KBM-7 (cell line): ENCODE measurements at regions not wholly inside any gene's neighbourhood (a gene's known extent, or its start where the extent isn't known, plus 50 kb on each side); places are given as distances from the start of the nearest gene placed in this dataset.

Experiments
- DNase-seq: peaks from one replicate; pipeline ENCODE4 v3.0.0-alpha.2; 2015
- in situ Hi-C: fragments of 300-500 bp; cut with MboI; formaldehyde crosslinking; loops from 2 replicates; pipeline ENCODE4 v1.14.3; 2020; ENCODE audit warnings: low sequenced_read_pairs, low pct_unique_long_range_greater_than_20kb, mixed read lengths

DNA sequence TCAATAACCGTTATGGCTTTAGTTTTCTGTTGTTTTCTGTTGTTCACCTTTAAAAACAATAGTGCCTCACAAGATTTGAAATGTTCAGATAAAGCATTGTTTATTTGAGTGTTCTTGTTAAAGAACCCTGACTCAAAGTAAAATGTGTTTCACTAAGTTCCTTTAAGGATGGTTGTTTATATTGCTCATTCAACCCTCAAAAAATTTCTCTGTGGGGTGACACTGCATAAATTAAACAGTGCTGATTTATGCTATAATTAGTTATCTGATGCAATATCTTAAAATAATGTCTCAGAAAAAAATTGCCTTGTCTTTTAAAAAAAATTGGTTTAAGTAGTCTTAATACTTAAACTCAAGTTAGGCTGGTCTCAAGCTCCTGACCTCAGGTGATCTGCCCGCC, 775.1 kb downstream of the FLRT2 start:
- no peak for DNase-seq
- in situ Hi-C loops, result no loop called here

GRCh38 chr14:86299994-86300393, 770.0 kb downstream of the FLRT2 start:
- in situ Hi-C loops, result no loop called here
- DNase-seq, result no peak

DNA sequence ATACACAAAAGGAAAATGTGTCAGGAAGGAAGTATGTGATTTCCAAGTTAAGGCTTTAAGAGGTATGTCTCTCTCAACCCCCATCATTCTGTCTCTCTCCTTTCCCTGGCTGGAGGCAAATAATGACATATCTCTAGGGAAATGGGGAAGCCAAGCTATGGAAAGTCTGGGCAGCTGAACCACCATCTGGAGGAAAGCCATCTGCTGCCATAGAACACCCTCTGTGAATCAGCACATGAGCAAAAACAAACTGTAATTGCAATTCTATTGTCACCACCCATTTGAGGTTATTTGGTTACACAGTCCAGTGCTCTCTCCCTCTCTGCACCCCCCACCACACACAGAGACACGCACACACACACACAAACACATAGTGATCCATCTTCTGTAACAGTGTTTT, 766.2 kb downstream of the FLRT2 start:
- in situ Hi-C loops, result no loop called here
- DNase-seq, result no peak

DNA sequence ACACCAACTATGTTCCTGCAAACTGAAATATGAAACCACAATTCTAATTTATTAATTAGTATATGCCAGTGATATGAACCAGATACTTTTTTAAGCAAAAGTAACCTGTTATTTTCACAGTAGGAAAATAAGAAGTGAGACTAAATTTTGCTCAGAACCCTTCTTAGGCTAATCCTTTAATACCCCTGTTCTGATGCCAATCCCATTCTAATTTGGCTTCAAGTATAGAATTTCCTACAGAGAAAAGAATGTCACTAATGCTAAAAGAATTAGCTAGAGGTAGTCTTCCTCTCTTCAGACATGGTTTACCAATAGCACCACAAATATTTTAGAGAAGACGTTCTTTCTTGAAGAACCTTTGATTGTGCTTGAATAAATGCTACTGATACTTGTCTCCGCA, 758.4 kb downstream of the FLRT2 start:
- in situ Hi-C loops, result no loop called here
- no peak for DNase-seq

DNA sequence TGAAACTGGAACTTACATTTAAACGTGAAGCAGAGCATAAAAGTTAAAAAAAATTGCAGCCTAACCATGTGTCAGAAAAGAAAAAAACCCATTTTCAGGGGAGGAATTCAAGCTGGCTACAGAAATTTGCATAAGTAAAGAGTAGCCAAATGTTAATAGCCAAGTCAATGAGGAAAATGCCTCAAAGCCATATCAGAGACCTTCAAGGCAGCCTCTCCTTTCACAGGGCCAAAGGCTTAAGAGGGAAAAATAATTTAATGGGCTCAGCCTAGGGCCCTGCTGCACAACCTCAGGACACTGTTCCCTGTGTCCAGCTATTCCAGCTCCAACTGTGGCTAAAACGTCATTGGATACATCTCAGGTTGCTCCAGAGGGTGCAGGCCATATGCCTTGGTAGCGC, 749.5 kb downstream of the FLRT2 start:
- no peak for DNase-seq
- in situ Hi-C loops, result no loop called here

- in situ Hi-C loops, result no loop called here
- no peak for DNase-seq
Measured at GRCh38 chr14:86257973-86258372, 728.0 kb downstream of the FLRT2 start.

DNA sequence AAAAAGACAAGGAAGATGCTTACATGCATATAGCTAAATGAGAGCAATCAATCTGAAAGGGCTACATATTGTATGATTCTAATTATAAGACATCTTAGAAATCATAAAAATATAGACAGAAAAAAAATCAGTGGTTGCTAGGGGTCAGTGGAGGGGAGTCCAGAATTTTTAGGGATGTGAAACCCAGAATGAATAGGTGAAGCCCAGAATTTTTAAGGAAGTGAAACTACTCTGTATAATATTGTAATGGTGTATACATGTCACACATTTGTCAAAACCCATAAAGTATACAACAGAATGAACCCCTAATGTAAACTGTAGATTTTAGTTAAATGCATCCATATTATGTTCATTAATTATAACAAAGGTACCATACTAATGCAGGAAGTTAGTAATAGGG, 713.2 kb downstream of the FLRT2 start:
- no peak for DNase-seq
- in situ Hi-C loops, result no loop called here

- in situ Hi-C loops, result no loop called here
- no peak for DNase-seq
Measured at GRCh38 chr14:86237733-86238132, 707.8 kb downstream of the FLRT2 start.

DNA sequence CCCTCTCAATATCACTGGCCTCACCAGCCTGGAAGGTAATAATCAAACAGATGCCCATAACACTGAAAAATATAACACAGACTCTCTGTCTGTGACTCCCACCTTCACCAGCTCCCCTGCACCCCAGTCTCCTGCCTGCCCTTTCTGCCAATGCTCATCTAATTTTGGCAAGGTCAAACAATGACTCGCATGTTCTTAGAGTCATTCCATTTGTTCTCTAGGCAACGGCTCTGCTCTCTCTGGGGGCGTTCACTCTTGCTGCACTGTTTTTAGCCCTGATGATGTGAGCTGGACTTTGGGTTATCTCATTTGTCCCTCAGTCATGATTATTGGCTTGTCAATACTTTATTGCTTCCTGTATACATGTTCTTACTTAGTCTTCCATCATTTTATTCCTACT, 691.8 kb downstream of the FLRT2 start:
- no peak for DNase-seq
- in situ Hi-C loops, result no loop called here

DNA sequence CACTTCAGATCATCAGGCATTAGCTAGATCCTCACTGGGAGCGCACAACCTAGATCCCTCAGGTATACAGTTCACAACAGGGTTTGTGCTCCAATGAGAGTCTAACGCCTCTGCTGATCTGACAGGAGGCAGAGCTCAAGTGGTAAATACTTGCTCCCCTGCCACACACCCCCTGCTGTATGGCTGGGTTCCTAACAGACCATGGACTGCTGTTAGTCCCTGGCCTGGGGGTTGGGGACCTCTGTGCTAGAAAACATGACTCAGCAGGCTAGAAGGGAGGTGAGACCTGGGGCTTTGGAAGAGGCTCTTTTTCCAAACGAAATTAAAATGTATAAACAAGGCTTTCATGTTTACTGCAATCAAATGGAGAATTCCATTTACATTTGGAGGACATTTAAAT, 691.1 kb downstream of the FLRT2 start:
- no peak for DNase-seq
- in situ Hi-C loops, result no loop called here

- no peak for DNase-seq
- in situ Hi-C loops, result no loop called here
Measured at GRCh38 chr14:86217523-86217922, 687.6 kb downstream of the FLRT2 start.

GRCh38 chr14:86203843-86204242, 673.9 kb downstream of the FLRT2 start:
- in situ Hi-C loops, result no loop called here
- DNase-seq, result peak; percentile 3

DNA sequence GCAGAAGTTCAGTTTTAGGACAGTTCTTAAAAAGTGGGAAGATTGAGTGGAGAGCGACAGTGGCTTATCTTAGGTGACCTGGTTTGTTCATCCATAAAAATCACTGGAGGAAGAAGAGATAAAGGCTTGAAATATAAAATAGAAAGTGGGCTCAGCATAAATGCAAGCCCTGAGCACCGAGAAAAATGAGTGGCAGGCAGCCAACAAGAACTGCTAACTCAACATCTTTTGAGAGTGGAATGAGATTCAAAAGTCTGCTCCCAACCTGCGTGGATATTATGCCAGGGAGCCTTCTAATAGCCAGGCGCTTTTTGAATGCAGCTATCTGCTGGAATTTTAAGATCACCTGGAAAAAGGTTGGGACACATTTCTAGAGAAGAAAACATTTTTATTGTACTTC, 666.5 kb downstream of the FLRT2 start:
- in situ Hi-C loops, result no loop called here
- DNase-seq, result no peak

DNA sequence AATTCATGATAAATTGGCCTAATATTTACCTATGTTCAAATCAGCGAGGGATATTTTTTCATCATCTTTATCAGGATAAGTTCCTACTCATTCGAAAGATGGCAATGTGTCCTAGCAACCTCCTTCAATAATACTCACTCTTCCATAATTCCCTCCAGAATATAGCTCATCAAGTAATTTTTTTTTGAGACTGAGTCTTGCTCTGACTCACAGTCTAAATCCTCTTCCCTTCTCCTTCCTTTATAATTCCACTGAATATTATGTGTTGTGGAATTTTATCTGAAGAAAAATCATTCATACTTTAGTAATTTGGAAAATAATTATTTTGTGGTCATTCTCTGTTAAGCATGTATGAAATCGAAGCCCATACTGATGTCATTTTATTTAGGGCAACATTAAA, 663.8 kb downstream of the FLRT2 start:
- in situ Hi-C loops, result no loop called here
- DNase-seq, result no peak

- in situ Hi-C loops, result no loop called here
- no peak for DNase-seq
Measured at GRCh38 chr14:86179980-86180379, 650.0 kb downstream of the FLRT2 start.

DNA sequence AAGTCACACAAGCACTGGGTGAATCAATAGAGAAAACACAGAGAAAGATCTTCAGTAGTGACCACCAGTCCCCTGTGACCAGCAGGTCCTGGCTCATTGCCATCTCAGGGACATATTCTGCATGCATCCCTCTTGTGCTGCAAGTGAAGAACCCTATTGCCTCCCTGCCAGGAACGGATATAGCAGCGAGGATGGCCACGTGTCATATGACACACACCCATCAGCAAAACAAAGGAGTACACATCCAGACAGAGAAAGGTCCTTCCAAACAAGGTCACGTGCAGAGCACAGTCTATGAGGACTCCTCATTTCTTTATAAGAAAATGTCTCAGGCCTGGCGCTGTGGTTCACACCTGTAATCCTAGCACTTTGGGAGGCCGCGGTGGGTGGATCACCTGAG, 638.4 kb downstream of the FLRT2 start:
- DNase-seq, result no peak
- in situ Hi-C loops, result no loop called here

- DNase-seq, result no peak
- in situ Hi-C loops, result no loop called here
Measured at GRCh38 chr14:86166541-86166940, 636.6 kb downstream of the FLRT2 start.

GRCh38 chr14:86153480-86153879, 623.5 kb downstream of the FLRT2 start:
- DNase-seq, result peak; percentile 4
- in situ Hi-C loops, result no loop called here

GRCh38 chr14:86143248-86143647, 613.3 kb downstream of the FLRT2 start:
- in situ Hi-C loops, result no loop called here

GRCh38 chr14:86141966-86142365, 612.0 kb downstream of the FLRT2 start:
- in situ Hi-C loops, result no loop called here
- no peak for DNase-seq

More at GRCh38 chr14:86143248-86143647, 613.3 kb downstream of the FLRT2 start:
- no peak for DNase-seq

- no peak for DNase-seq
- in situ Hi-C loops, result no loop called here
Measured at GRCh38 chr14:86129426-86129825, 599.5 kb downstream of the FLRT2 start.

GRCh38 chr14:86124328-86124727, 594.4 kb downstream of the FLRT2 start:
- no peak for DNase-seq
- in situ Hi-C loops, result no loop called here
